Neural progenitor cell (in vitro differentiated cells): ENCODE measurements at regions not wholly inside any gene's neighbourhood (a gene's known extent, or its start where the extent isn't known, plus 50 kb on each side); places are given as distances from the start of the nearest gene placed in this dataset.

Experiments used
- DNase-seq: peaks from one replicate; pipeline ENCODE4 v3.0.0-alpha.2; 2016; ENCODE audit warnings: low spot score
- H2AFZ ChIP-seq: fragments of 200-600 bp; sonication (generic); replicated peaks from 2 replicates; pipeline ENCODE4 v1.6.1; 2016; ENCODE audit warnings: antibody characterized with exemption
- H3F3A ChIP-seq: fragments of 200-600 bp; sonication (generic); 2 replicates; pipeline ENCODE4 v1.6.1; 2016; ENCODE audit warnings: antibody characterized with exemption, low read depth
- H3K27ac ChIP-seq: fragments of 200-600 bp; sonication (generic); 2 replicates; pipeline ENCODE4 v1.5.1; 2016; ENCODE audit warnings: mild to moderate bottlenecking
- H3K27me3 ChIP-seq: fragments of 200-600 bp; sonication (generic); 2 replicates; pipeline ENCODE4 v1.6.1; 2016; ENCODE audit warnings: mild to moderate bottlenecking, moderate library complexity
- H3K36me3 ChIP-seq: fragments of 200-600 bp; sonication (generic); 2 replicates; pipeline ENCODE4 v1.5.1; 2016
- H3K4me1 ChIP-seq: fragments of 200-600 bp; sonication (generic); 2 replicates; pipeline ENCODE4 v1.6.1; 2016; ENCODE audit warnings: mixed run types
- H3K4me2 ChIP-seq: fragments of 200-600 bp; sonication (generic); 2 replicates; pipeline ENCODE4 v1.6.1; 2016
- H3K4me3 ChIP-seq: fragments of 200-600 bp; sonication (generic); 2 replicates; pipeline ENCODE4 v1.5.1; 2016
- H3K79me2 ChIP-seq: fragments of 200-600 bp; sonication (generic); 2 replicates; pipeline ENCODE4 v1.6.1; 2016; ENCODE audit warnings: low read depth
- H3K9ac ChIP-seq: fragments of 200-600 bp; sonication (generic); 2 replicates; pipeline ENCODE4 v1.6.1; 2016
- H3K9me3 ChIP-seq: fragments of 200-600 bp; sonication (generic); 2 replicates; pipeline ENCODE4 v1.5.1; 2016; ENCODE audit warnings: low read depth
- H4K20me1 ChIP-seq: fragments of 200-600 bp; sonication (generic); 2 replicates; pipeline ENCODE4 v1.6.1; 2016; ENCODE audit warnings: low read depth
- H3K27ac Mint-ChIP-seq: 3 replicates; pipeline ENCODE4 v1.8.0; 2021; ENCODE audit warnings: mixed read lengths
- H3K27me3 Mint-ChIP-seq: 2 replicates; pipeline ENCODE4 v1.8.0; 2022; ENCODE audit warnings: low read depth, mild to moderate bottlenecking, inconsistent platforms, moderate library complexity, mixed read lengths; ENCODE audit not compliant: insufficient read depth
- H3K36me3 Mint-ChIP-seq: 3 replicates; pipeline ENCODE4 v1.8.0; 2021; ENCODE audit warnings: mixed read lengths
- H3K4me1 Mint-ChIP-seq: 3 replicates; pipeline ENCODE4 v1.8.0; 2021; ENCODE audit warnings: mixed read lengths
- H3K4me3 Mint-ChIP-seq: 3 replicates; pipeline ENCODE4 v1.8.0; 2021; ENCODE audit warnings: mild to moderate bottlenecking, moderate library complexity, mixed read lengths
- H3K9me3 Mint-ChIP-seq: 3 replicates; pipeline ENCODE4 v1.8.0; 2020; ENCODE audit warnings: mixed read lengths
- CTCF ChIP-seq: fragments of 200-600 bp; sonication (generic); IDR thresholded peaks from 2 replicates; pipeline ENCODE4 v1.5.1; 2017; ENCODE audit warnings: antibody characterized with exemption, mild to moderate bottlenecking
- EZH2 ChIP-seq: fragments of 200-600 bp; sonication (generic); IDR thresholded peaks from 2 replicates; pipeline ENCODE4 v1.6.1; 2017; ENCODE audit warnings: antibody characterized with exemption, mild to moderate bottlenecking, moderate library complexity
- EZH2phosphoT487 ChIP-seq: fragments of 200-600 bp; sonication (generic); IDR thresholded peaks from 2 replicates; pipeline ENCODE4 v1.6.1; 2017; ENCODE audit warnings: antibody characterized with exemption

GRCh38 chr18:2337552-2338141 is 233.7 kb downstream of the METTL4 start:
- Histone ChIP-seq H3K4me1 (peaks cover 8% of the 10 kb centered on the region), H2AFZ (no peak overlapping the region), H3K79me2 (no peaks in the 10 kb centered on the region), H3K27me3 (no peaks in the 10 kb centered on the region), H3K27ac (no peak overlapping the region), H3K4me3 (no peak overlapping the region), H3K4me2 (no peak overlapping the region), H3K9ac (no peak overlapping the region), H4K20me1 (no peaks in the 10 kb centered on the region), H3F3A (peaks cover 6% of the 10 kb centered on the region), H3K9me3 (no peaks in the 10 kb centered on the region), H3K36me3 (no peaks in the 10 kb centered on the region)
- no peak overlapping the region for H3K27ac Mint-ChIP-seq
- H3K27me3 Mint-ChIP-seq, result no peaks in the 10 kb centered on the region
- H3K4me1 Mint-ChIP-seq, result no peaks in the 10 kb centered on the region
- no peak overlapping the region for H3K4me3 Mint-ChIP-seq
- TF ChIP-seq CTCF, result peak; percentile 72
- no peak for TF ChIP-seq EZH2phosphoT487
- peak; percentile 51 for DNase-seq
- no peaks in the 10 kb centered on the region for H3K36me3 Mint-ChIP-seq
- peaks cover under 1% of the 10 kb centered on the region for H3K9me3 Mint-ChIP-seq

GRCh38 chr18:2338601-2339000 is 232.7 kb downstream of the METTL4 start:
- Histone ChIP-seq H3K9ac (no peak overlapping the region), H2AFZ (no peak overlapping the region), H3K36me3 (no peaks in the 10 kb centered on the region), H3K79me2 (no peaks in the 10 kb centered on the region), H3K27me3 (no peaks in the 10 kb centered on the region), H3K4me1 (peaks cover under 1% of the 10 kb centered on the region), H3F3A (no peaks in the 10 kb centered on the region), H3K9me3 (no peaks in the 10 kb centered on the region), H3K4me2 (no peak overlapping the region), H3K27ac (no peak overlapping the region), H3K4me3 (no peak overlapping the region), H4K20me1 (no peaks in the 10 kb centered on the region)
- Mint-ChIP-seq H3K27me3 (no peaks in the 10 kb centered on the region), H3K4me1 (no peaks in the 10 kb centered on the region), H3K9me3 (peaks cover 3% of the 10 kb centered on the region), H3K4me3 (no peak overlapping the region), H3K36me3 (no peaks in the 10 kb centered on the region), H3K27ac (no peak overlapping the region)
- DNase-seq, result no peak
- TF ChIP-seq EZH2 (no peak), CTCF (no peak), EZH2phosphoT487 (no peak)

- Histone ChIP-seq H3K9me3 (no peaks in the 10 kb centered on the region), H3K4me3 (no peak overlapping the region), H3K4me2 (no peak overlapping the region), H2AFZ (no peak overlapping the region), H3K9ac (no peak overlapping the region), H4K20me1 (no peaks in the 10 kb centered on the region), H3K79me2 (no peaks in the 10 kb centered on the region), H3F3A (no peaks in the 10 kb centered on the region), H3K4me1 (no peaks in the 10 kb centered on the region), H3K36me3 (no peaks in the 10 kb centered on the region), H3K27ac (no peak overlapping the region), H3K27me3 (no peaks in the 10 kb centered on the region)
- no peak overlapping the region for H3K4me3 Mint-ChIP-seq
- no peaks in the 10 kb centered on the region for H3K36me3 Mint-ChIP-seq
- H3K9me3 Mint-ChIP-seq, result peaks cover 6% of the 10 kb centered on the region
- H3K4me1 Mint-ChIP-seq, result no peaks in the 10 kb centered on the region
- no peak for TF ChIP-seq EZH2phosphoT487
- TF ChIP-seq CTCF, result no peak
- no peak for TF ChIP-seq EZH2
- no peak for DNase-seq
- H3K27ac Mint-ChIP-seq, result no peak overlapping the region
- H3K27me3 Mint-ChIP-seq, result no peaks in the 10 kb centered on the region
Observed at GRCh38 chr18:2340335-2340734, 231.0 kb downstream of the METTL4 start.
